NCI-H1694 treated with DMSO at 0.1 percent for 48 hours (cell line): ENCODE measurements at regions not wholly inside any gene's neighbourhood (a gene's known extent, or its start where the extent isn't known, plus 50 kb on each side); places are given as distances from the start of the nearest gene placed in this dataset.
"Not testable (repeated sequence)": the region's sequence is repeated elsewhere in the genome, so short reads cannot be mapped to it uniquely, and the experiment has no call there.

Source experiments
- DNase-seq: peaks from one replicate; lab custom pipeline; 2025; lab: John Stamatoyannopoulos, UW

DNA sequence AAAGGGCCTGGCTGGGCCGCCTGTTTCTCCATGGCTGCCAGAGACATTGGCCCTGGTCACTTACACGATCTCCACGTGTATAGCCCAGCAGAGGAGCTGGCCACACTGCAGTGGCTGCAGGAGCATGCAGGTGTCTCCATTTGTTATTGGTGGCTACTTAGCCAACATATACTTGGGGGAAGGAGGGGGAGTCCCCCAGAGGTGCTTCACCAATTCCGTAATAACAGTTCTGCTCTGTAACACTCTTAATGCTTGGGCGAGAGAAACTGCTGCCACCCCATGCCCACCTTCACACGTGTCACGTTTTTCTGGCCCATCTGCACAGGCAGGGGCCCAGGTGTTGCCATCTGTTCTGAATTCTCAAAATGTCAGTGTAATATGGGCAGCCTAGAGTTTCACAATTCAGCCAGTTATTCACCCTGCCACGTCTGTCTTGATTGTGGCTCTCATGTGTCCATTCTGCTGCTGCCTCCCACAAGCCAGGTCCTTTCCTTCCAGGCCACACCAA is 353.5 kb downstream of the BCL2L11 start:
- not testable (repeated sequence) for DNase-seq

- DNase-seq = not testable (repeated sequence)
Observed at GRCh38 chr2:111478335-111478734, 357.6 kb downstream of the BCL2L11 start.

DNA sequence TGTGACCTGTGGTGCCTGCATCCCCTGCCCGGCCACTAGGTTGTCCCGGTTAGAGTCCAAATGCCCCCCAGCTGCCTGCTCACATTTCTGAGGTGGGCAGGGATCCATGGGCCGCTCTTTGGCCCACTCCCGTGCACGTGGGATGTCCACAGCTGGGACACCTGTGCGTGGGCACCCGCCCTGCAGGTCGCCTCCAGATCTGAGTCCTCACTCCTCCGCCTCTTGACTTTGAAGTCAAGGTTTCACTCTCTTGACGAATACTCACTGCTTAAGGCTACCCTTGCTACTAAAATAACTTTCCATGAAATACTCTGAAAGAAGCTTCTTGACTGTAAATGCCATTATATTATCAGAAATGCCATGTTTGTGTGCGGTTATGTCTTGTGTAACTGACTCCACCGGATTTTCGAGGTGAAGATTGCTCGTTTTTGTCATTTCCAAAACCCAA is 358.2 kb downstream of the BCL2L11 start:
- not testable (repeated sequence) for DNase-seq

- DNase-seq = not testable (repeated sequence)
Observed at GRCh38 chr2:111480016-111480625, 359.4 kb downstream of the BCL2L11 start.

DNA sequence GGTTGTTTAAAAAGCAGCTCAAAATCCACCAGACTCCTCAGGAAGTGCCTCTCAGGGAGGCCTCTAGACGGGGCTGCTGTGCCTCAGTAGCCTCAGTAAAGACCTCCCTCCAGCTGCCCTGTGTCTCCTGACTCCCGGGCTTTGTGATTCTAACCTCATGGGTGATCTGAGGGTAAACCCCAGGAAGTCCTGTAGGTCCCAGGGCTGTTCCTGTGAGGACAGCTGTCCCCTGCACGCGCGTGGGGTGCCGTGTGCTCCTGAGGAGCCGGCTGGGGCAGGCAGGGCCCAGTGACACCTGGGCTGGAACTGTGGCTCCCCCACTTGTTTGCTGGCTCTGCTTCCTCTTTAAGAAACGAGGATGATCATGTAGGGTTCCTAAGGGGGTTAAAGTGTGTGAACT is 359.9 kb downstream of the BCL2L11 start:
- not testable (repeated sequence) for DNase-seq

DNA sequence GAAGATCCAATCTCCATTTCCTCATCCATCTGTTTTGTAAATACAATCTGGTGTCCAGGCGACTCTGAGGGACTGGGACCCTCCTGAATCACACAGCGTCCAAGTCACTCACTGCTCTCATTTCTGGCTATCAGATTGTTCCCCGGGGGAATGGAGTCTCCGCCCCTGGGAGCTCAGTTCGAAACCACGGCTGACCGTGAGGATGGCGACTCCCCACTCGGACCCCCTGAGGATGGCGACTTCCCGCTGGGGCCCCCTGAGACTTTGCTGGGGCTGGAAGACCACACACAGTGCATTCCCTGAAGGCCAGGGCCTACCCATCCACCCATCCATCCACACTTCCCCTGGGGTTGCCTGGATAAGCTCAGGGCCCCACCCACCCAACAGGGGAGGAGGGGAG is 360.5 kb downstream of the BCL2L11 start:
- DNase-seq = not testable (repeated sequence)

DNA sequence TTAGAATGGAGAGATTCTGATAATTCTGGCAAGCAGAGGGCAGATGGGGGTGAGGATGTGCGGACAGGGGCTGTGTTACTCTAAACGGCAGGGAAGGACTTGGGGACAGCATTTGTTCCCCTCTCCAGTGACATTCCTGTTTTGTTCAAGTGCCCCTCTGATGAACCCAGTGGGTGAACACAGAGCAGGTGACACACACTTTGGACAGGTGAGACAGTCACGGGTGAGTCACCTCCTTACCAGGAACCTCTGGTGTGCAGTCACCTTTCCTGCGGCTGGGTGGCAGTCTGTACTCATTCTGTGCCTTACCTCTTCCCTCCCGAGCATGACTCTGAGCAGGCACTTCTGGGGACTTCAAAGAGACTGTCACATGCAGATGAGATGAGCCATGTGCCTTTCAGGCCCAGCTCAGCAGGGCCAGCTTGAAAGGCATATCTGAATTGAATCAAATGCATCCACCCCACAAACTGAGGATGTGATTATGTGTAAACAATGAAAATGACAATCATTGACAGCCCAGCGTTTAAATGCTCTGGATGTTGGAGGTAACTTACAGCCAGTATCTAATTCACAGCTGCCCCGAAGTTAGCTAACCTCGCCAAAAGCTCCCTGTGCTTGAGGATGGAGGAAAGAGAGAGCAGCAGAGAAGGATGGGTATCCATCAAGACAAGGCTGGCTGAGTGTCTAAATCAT is 362.4 kb downstream of the BCL2L11 start:
- not testable (repeated sequence) for DNase-seq

- DNase-seq = not testable (repeated sequence)
Observed at GRCh38 chr2:111484097-111484496, 363.4 kb downstream of the BCL2L11 start.

DNA sequence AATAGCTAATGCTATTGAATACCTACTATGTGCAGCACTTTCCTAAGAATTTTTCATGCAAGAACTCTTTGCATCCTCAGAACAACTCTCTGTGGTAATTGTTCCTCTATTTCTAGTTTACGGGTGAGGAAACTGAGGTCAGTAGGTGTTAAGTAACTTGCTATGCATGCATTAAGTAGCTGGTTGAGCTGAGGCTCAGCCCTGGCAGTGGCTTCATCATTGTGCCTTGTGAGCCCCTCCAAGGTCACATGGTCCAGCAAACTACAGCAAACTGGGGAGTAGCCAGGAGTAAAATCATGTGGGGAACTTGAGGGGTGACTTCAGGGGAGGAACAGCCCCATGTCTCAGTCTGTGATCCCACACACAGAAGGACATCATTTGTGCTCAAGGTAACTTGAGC is 365.2 kb downstream of the BCL2L11 start:
- DNase-seq = not testable (repeated sequence)

DNA sequence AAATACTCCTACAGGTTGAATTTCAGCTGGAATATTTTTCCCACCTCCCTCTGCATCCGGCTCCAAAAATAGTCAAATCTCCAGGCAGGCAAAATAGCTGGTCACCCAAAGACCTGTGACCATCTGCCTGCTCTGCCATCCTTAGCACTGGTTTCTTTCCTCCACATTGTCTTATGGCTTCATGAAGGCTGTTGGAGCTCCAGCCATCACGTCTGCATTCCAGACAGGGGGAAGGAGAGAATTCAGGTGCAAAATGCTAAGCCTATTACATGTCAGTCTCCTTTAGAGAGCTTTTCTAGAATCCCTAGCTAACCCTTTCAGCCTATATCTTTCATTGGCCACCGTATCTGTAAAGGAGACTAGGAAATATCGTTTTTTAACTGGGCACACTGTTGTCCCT is 367.7 kb downstream of the BCL2L11 start:
- DNase-seq = not testable (repeated sequence)

GRCh38 chr2:111489460-111489859 is 368.7 kb downstream of the BCL2L11 start:
- DNase-seq = not testable (repeated sequence)

DNA sequence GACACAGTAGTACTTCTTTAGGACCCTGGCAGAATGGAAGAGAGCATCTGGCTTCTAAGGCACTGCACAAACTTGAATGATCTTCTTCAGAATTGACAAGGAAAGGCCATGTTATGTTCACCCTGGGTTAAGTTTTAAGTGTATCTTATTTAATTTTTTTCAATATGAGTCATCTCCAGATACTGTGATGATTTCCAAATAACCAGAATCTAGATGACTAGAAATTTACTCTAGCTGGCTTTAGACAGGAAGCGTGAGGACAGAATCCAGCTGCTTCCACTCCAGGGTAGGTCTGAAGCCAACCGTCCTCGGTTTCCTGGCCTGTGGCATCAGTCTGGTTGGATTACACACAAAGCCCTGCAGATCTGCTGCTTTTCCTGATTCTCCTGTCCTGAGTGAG is 370.5 kb downstream of the BCL2L11 start:
- DNase-seq = not testable (repeated sequence)

GRCh38 chr2:111491614-111492013 is 370.9 kb downstream of the BCL2L11 start:
- DNase-seq = not testable (repeated sequence)

GRCh38 chr2:111492995-111493719 is 372.4 kb downstream of the BCL2L11 start:
- not testable (repeated sequence) for DNase-seq

DNA sequence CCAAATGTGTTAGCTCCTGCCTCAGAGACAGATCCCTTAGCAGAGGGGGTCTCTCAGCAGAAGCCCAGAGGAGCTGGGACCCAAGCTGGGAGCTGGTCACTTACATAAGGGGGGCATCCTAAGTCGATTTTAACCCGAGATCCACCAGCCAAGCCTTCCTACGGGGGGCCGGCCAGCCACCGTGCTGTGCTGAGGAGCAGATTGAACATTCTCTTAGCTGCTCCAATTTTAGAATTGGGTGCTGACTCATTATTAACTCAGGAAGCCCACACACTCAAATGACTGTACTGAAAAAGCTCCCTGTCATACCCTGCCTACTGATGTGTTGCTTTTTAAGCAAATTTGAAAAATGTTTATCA is 373.0 kb downstream of the BCL2L11 start:
- DNase-seq = not testable (repeated sequence)

DNA sequence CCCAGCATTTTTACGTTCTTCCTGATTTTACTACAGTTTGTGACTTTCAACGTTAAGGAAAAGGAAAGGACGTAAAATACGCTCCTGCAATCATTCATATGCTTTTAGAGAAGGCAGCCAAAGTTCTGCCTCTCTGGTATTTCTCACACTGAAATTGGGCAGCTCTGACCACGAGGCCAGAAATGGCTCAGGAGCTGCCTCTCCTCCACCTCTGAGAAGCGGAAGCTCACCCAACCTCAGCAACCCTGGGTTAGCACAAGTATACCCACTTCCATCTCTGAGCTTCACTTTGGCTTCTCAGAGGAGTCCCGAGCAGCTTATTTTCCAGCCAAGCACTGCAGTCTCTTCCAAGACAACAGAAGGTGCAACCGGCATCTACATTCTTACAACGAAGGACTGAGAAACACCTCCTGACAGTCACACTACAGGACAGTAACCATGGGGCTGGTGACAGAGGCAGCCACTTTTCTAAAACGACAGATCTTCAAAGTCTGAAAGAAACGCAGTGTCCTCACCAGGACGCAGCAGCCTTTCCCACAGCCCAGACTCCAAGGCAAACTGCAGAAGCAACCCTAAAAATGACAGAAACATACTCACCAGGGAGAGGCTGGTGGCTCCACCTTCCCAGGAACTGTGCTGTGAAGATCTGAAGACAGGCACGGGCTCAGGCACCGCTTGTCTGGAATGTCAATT is 373.7 kb downstream of the BCL2L11 start:
- DNase-seq = not testable (repeated sequence)

GRCh38 chr2:111494981-111495315 is 374.2 kb downstream of the BCL2L11 start:
- DNase-seq = not testable (repeated sequence)

- DNase-seq = not testable (repeated sequence)
Observed at GRCh38 chr2:111495636-111496035, 374.9 kb downstream of the BCL2L11 start.

DNA sequence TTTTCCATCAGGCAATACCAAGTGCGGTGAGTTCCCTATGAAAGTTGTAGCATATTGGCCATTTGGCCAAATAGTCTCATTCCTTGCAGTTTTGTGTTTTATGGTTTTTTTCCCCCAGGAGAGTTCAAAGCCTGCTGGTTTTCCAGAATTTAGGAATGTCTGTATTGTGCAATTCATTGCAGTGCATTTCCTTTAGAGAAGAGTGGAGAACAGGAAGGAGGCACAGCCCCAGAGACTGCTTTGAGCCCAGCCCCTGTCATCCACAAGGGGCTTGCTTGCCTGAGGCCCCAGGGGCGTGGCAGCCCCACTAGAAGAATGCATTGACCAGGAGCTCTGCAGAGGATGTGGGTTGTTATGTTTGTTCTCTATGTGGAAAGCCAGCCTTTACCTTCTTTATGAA is 375.5 kb downstream of the BCL2L11 start:
- not testable (repeated sequence) for DNase-seq

- not testable (repeated sequence) for DNase-seq
Observed at GRCh38 chr2:111496860-111497259, 376.1 kb downstream of the BCL2L11 start.

DNA sequence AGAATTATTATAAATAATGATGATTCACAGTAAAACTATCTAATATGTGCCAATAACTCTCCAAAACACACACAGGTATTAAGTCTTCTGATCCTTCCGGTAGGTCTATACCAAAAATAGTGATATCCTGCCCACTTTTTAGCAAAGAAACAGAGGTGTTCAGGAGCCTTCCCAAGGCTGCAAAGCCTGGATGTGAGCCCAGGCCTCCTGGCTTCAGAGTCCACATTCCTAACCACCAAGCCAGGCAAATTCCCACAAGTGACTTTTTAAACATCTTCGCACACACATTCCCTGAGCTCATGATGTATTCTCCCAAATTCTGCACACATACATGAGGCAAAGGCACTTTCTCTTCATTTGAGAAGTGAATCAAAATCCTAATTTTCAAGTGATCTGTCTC is 376.6 kb downstream of the BCL2L11 start:
- not testable (repeated sequence) for DNase-seq

DNA sequence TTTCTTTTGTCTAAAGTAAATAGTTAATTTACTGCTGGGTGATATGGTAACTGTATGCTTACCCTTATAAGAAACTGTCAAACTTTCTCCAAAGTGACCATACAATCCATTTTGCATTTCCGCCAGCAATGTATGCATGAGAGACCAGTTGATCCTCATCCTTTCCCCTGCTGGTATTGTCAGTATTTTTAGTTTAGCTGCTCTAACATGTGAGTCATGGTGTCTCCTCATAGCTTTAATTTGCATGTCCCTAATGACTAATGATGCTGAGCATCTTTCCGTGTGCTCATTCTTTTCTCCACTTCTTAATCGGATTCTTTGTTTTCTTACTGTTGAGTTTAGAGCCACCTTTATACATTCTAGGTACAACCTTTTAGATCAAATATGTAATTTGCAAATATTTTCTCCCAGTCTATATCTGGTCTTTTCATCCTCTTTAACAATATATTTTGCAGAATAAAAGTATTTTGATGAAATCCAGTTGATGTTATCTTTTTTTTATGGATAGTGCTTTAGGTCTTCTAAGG is 379.9 kb downstream of the BCL2L11 start:
- DNase-seq = not testable (repeated sequence)
